ENCODE measurements at regions not wholly inside any gene's neighbourhood (a gene's known extent, or its start where the extent isn't known, plus 50 kb on each side); places are given as distances from the start of the nearest gene placed in this dataset.
"Not testable (repeated sequence)": the region's sequence is repeated elsewhere in the genome, so short reads cannot be mapped to it uniquely, and the experiment has no call there.

GRCh38 chr1:173333581-173333980 is 126.5 kb upstream of the TNFSF4 start:
- DNase-seq, result no peak
- peaks cover 8 to 22% (median 9%) of the 10 kb centered on the region in 3 donors for H3K4me1 Mint-ChIP-seq
- H3K36me3 Mint-ChIP-seq, result no peaks in the 10 kb centered on the region
- ATAC-seq (ENCODE audit: low read depth in 2 of 2), result no peak
- H3K27me3 Mint-ChIP-seq, result no peaks in the 10 kb centered on the region
- H3K9me3 Mint-ChIP-seq, result no peaks in the 10 kb centered on the region
- H3K4me3 Mint-ChIP-seq, result no peak overlapping the region
- H3K27ac Mint-ChIP-seq, result peak overlapping the region in 1 of 6 donors; percentile 71

GRCh38 chr1:173337126-173337525 is 130.0 kb upstream of the TNFSF4 start:
- no peaks in the 10 kb centered on the region for H3K27me3 Mint-ChIP-seq
- DNase-seq (no peak), ATAC-seq (ENCODE audit: low read depth in 2 of 2) (no peak)
- H3K4me1 Mint-ChIP-seq, result peaks cover 0 to under 1% (median under 1%) of the 10 kb centered on the region in 3 donors
- H3K36me3 Mint-ChIP-seq, result no peaks in the 10 kb centered on the region
- H3K27ac Mint-ChIP-seq, result no peak overlapping the region
- H3K4me3 Mint-ChIP-seq, result no peak overlapping the region
- no peaks in the 10 kb centered on the region for H3K9me3 Mint-ChIP-seq

- H3K36me3 Mint-ChIP-seq, result no peaks in the 10 kb centered on the region
- DNase-seq (no peak), ATAC-seq (ENCODE audit: low read depth in 2 of 2) (no peak)
- no peak overlapping the region for H3K27ac Mint-ChIP-seq
- no peaks in the 10 kb centered on the region for H3K27me3 Mint-ChIP-seq
- H3K4me1 Mint-ChIP-seq, result no peaks in the 10 kb centered on the region
- H3K4me3 Mint-ChIP-seq, result no peak overlapping the region
- H3K9me3 Mint-ChIP-seq, result no peaks in the 10 kb centered on the region
Observed at GRCh38 chr1:173341307-173341706, 134.2 kb upstream of the TNFSF4 start.

- Mint-ChIP-seq H3K9me3 (no peaks in the 10 kb centered on the region), H3K27ac (no peak overlapping the region), H3K36me3 (no peaks in the 10 kb centered on the region), H3K4me1 (no peaks in the 10 kb centered on the region), H3K27me3 (no peaks in the 10 kb centered on the region), H3K4me3 (no peak overlapping the region)
- DNase-seq (no peak), ATAC-seq (ENCODE audit: low read depth in 2 of 2) (no peak)
Observed at GRCh38 chr1:173341971-173342370, 134.8 kb upstream of the TNFSF4 start.

GRCh38 chr1:173342736-173343135 is 134.4 kb upstream of the PRDX6 start:
- H3K4me3 Mint-ChIP-seq, result no peak overlapping the region
- no peaks in the 10 kb centered on the region for H3K4me1 Mint-ChIP-seq
- DNase-seq (no peak), ATAC-seq (ENCODE audit: low read depth in 2 of 2) (no peak)
- no peaks in the 10 kb centered on the region for H3K36me3 Mint-ChIP-seq
- no peaks in the 10 kb centered on the region for H3K27me3 Mint-ChIP-seq
- no peak overlapping the region for H3K27ac Mint-ChIP-seq
- H3K9me3 Mint-ChIP-seq, result peaks cover 0 to under 1% (median 0%) of the 10 kb centered on the region in 7 donors

- Mint-ChIP-seq H3K36me3 (no peaks in the 10 kb centered on the region), H3K4me1 (no peaks in the 10 kb centered on the region), H3K4me3 (no peak overlapping the region), H3K27ac (no peak overlapping the region), H3K9me3 (peaks cover 0 to 6% (median 3%) of the 10 kb centered on the region in 7 donors), H3K27me3 (no peaks in the 10 kb centered on the region)
- ATAC-seq (ENCODE audit: low read depth in 2 of 2) (no peak), DNase-seq (no peak)
Observed at GRCh38 chr1:173344034-173344743, 132.9 kb upstream of the PRDX6 start.

- Mint-ChIP-seq H3K36me3 (peaks cover 2 to 16% of the 10 kb centered on the region in 2 donors), H3K4me3 (no peak overlapping the region), H3K9me3 (peaks cover 9 to 16% (median 13%) of the 10 kb centered on the region in 7 donors), H3K4me1 (no peaks in the 10 kb centered on the region), H3K27me3 (no peaks in the 10 kb centered on the region), H3K27ac (no peak overlapping the region)
- DNase-seq, result no peak
- ATAC-seq (ENCODE audit: low read depth in 2 of 2), result no peak
Observed at GRCh38 chr1:173347282-173347818, 129.8 kb upstream of the PRDX6 start.

GRCh38 chr1:173352635-173353034 is 124.5 kb upstream of the PRDX6 start:
- Mint-ChIP-seq H3K36me3 (peaks cover 7 to 25% of the 10 kb centered on the region in 2 donors), H3K4me1 (peaks cover 18 to 23% (median 22%) of the 10 kb centered on the region in 3 donors), H3K9me3 (peaks cover 16 to 35% (median 22%) of the 10 kb centered on the region in 7 donors)
- not testable (repeated sequence) for DNase-seq; ATAC-seq (ENCODE audit: low read depth in 2 of 2); H3K4me3 Mint-ChIP-seq; H3K27ac Mint-ChIP-seq; H3K27me3 Mint-ChIP-seq

- peak overlapping the region in 1 of 6 donors; percentile 79 for H3K27ac Mint-ChIP-seq
- no peak for ATAC-seq (ENCODE audit: low read depth in 2 of 2)
- H3K4me3 Mint-ChIP-seq, result no peak overlapping the region
- H3K36me3 Mint-ChIP-seq, result peaks cover 7 to 25% of the 10 kb centered on the region in 2 donors
- H3K27me3 Mint-ChIP-seq, result no peaks in the 10 kb centered on the region
- H3K9me3 Mint-ChIP-seq, result peaks cover 14 to 31% (median 22%) of the 10 kb centered on the region in 7 donors
- no peak for DNase-seq
- peaks cover 18 to 23% (median 22%) of the 10 kb centered on the region in 3 donors for H3K4me1 Mint-ChIP-seq
Observed at GRCh38 chr1:173353350-173353749, 123.8 kb upstream of the PRDX6 start.

- Mint-ChIP-seq H3K36me3 (peaks cover 7 to 25% of the 10 kb centered on the region in 2 donors), H3K4me1 (peaks cover 21 to 25% (median 23%) of the 10 kb centered on the region in 3 donors), H3K27ac (peak overlapping the region in 1 of 6 donors; percentile 55), H3K4me3 (no peak overlapping the region), H3K27me3 (no peaks in the 10 kb centered on the region), H3K9me3 (peaks cover 13 to 29% (median 20%) of the 10 kb centered on the region in 7 donors)
- ATAC-seq (ENCODE audit: low read depth in 2 of 2) (no peak), DNase-seq (no peak)
Observed at GRCh38 chr1:173354937-173355280, 122.2 kb upstream of the PRDX6 start.

- Mint-ChIP-seq H3K36me3 (peaks cover 7 to 25% of the 10 kb centered on the region in 2 donors), H3K27ac (peak overlapping the region in 1 of 6 donors; percentile 55), H3K27me3 (no peaks in the 10 kb centered on the region), H3K4me3 (peak overlapping the region in 7 of 8 donors; percentile 16 to 80 (median 59)), H3K9me3 (peaks cover 13 to 29% (median 20%) of the 10 kb centered on the region in 7 donors), H3K4me1 (peaks cover 22 to 28% (median 25%) of the 10 kb centered on the region in 3 donors)
- no peak for DNase-seq
- ATAC-seq (ENCODE audit: low read depth in 2 of 2), result peak in 1 of 2 donors; percentile 50
Observed at GRCh38 chr1:173355281-173356031, 121.7 kb upstream of the PRDX6 start.

- H3K4me3 Mint-ChIP-seq, result peak overlapping the region in 2 of 8 donors; percentile 59 to 80
Observed at GRCh38 chr1:173356191-173356762, 120.9 kb upstream of the PRDX6 start.

GRCh38 chr1:173360487-173361063 is 116.6 kb upstream of the PRDX6 start:
- peak overlapping the region in 2 of 6 donors; percentile 70 to 84 for H3K27ac Mint-ChIP-seq
- peaks cover 23 to 35% (median 27%) of the 10 kb centered on the region in 3 donors for H3K4me1 Mint-ChIP-seq
- H3K4me3 Mint-ChIP-seq, result peak overlapping the region in 4 of 8 donors; percentile 1 to 68 (median 36)
- DNase-seq (no peak), ATAC-seq (ENCODE audit: low read depth in 2 of 2) (peak; percentile 37 to 45)
- H3K36me3 Mint-ChIP-seq, result no peaks in the 10 kb centered on the region
- no peaks in the 10 kb centered on the region for H3K27me3 Mint-ChIP-seq
- no peaks in the 10 kb centered on the region for H3K9me3 Mint-ChIP-seq

More at GRCh38 chr1:173356191-173356762, 120.9 kb upstream of the PRDX6 start:
- Mint-ChIP-seq H3K4me1 (peaks cover 29 to 37% (median 33%) of the 10 kb centered on the region in 3 donors), H3K9me3 (peaks cover 10 to 29% (median 20%) of the 10 kb centered on the region in 7 donors), H3K27me3 (no peaks in the 10 kb centered on the region), H3K36me3 (peaks cover 7 to 20% of the 10 kb centered on the region in 2 donors), H3K27ac (peak overlapping the region in 2 of 6 donors; percentile 1 to 12)
- DNase-seq (no peak), ATAC-seq (ENCODE audit: low read depth in 2 of 2) (no peak)

All from naive B cell (primary cell).